ENCODE measurements at regions not wholly inside any gene's neighbourhood (a gene's known extent, or its start where the extent isn't known, plus 50 kb on each side); places are given as distances from the start of the nearest gene placed in this dataset.

- TF ChIP-seq, protein P1, sequence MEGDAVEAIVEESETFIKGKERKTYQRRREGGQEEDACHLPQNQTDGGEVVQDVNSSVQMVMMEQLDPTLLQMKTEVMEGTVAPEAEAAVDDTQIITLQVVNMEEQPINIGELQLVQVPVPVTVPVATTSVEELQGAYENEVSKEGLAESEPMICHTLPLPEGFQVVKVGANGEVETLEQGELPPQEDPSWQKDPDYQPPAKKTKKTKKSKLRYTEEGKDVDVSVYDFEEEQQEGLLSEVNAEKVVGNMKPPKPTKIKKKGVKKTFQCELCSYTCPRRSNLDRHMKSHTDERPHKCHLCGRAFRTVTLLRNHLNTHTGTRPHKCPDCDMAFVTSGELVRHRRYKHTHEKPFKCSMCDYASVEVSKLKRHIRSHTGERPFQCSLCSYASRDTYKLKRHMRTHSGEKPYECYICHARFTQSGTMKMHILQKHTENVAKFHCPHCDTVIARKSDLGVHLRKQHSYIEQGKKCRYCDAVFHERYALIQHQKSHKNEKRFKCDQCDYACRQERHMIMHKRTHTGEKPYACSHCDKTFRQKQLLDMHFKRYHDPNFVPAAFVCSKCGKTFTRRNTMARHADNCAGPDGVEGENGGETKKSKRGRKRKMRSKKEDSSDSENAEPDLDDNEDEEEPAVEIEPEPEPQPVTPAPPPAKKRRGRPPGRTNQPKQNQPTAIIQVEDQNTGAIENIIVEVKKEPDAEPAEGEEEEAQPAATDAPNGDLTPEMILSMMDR (IDR thresholded peaks at IDR 0.05) = no peak
- no peak for TF ChIP-seq EZH2phosphoT487 (IDR thresholded peaks at IDR 0.05)
- TF ChIP-seq EZH2 (IDR thresholded peaks at IDR 0.05) = no peak
These were observed 309.2 kb upstream of the DDI1 start for GRCh38 chr11:103727262-103727661.
